GM12873 (cell line): ENCODE measurements at regions not wholly inside any gene's neighbourhood (a gene's known extent, or its start where the extent isn't known, plus 50 kb on each side); places are given as distances from the start of the nearest gene placed in this dataset.
A peak's percentile ranks its signal among the peaks of the same experiment; 100 is the strongest.

ENCODE experiments used
- TF ChIP-seq, protein P1 (sequence below): IDR thresholded peaks from 2 replicates; pipeline ENCODE4 v1.5.1; 2012; ENCODE audit warnings: low read depth, mild to moderate bottlenecking, moderate library complexity, low read length, control low read depth; ENCODE audit not compliant: insufficient read depth; ENCODE audit errors: missing control alignments

DNA sequence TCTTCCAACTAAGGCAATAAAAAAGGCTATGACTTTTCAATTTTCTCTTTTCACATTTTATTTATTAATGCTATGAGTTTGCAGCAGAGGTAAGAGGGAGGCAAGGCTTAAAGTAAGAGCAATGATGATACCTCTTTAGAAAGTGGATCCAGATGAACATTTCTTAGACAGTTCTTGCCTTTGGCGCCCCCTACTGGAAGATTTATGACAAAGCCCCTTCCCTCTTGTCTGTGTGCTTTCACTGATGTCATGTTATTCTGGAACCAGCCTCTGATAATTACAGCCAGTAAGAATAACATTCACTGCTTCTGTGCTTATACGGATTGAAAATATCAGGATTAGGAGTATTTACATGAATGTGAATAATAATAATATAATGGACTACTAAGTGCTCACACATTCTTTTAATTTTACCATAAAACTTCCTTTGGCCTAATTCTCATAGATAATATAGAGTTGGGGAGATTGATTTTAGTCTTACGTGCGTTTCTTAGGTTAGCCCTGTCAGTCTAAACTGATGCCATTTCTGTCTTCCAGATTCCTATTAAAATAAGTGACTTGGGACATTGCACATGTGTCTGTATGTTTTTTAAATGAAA lies 1929.9 kb upstream of the SEL1L start:
- TF ChIP-seq, protein P1, sequence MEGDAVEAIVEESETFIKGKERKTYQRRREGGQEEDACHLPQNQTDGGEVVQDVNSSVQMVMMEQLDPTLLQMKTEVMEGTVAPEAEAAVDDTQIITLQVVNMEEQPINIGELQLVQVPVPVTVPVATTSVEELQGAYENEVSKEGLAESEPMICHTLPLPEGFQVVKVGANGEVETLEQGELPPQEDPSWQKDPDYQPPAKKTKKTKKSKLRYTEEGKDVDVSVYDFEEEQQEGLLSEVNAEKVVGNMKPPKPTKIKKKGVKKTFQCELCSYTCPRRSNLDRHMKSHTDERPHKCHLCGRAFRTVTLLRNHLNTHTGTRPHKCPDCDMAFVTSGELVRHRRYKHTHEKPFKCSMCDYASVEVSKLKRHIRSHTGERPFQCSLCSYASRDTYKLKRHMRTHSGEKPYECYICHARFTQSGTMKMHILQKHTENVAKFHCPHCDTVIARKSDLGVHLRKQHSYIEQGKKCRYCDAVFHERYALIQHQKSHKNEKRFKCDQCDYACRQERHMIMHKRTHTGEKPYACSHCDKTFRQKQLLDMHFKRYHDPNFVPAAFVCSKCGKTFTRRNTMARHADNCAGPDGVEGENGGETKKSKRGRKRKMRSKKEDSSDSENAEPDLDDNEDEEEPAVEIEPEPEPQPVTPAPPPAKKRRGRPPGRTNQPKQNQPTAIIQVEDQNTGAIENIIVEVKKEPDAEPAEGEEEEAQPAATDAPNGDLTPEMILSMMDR = peak; percentile 62

DNA sequence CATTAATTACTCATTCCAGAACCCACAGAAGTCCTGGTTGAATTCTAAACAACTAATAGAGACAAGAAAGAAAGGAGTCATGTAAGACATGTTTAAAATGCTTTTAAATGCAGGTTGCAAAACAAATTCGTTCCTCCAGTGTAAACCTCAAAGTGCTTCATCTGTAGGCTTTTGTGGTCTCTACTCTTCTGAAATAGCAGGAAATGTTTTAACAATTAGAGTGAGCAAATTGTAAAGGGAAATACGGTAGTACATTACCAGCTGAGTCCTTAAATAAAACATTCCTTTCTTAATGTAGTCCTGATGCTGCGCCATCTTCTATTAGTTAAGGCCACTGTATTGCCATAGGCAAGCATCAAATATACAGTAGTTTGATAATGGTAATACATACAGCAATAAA lies 1934.2 kb upstream of the SEL1L start:
- TF ChIP-seq, protein P1 = no peak

DNA sequence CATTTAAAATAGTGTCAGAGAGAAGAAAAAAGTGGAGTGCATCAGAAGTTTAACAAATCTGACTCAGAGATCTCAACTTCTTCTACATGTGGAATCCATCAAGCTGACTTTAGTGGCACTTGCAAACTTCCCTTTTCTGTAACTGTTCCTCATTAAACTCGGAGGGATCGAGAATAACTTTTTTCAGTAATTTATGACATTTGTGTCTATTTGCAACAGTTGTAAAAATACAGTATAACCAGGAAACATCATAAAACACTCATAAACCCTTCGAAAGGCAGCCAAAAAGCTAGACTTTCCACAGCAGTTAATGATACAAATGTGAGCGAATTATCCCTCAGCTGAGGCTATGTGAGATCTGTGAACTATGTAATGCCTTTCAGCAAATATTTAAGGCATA lies 1936.8 kb upstream of the SEL1L start:
- TF ChIP-seq, protein P1 = no peak

DNA sequence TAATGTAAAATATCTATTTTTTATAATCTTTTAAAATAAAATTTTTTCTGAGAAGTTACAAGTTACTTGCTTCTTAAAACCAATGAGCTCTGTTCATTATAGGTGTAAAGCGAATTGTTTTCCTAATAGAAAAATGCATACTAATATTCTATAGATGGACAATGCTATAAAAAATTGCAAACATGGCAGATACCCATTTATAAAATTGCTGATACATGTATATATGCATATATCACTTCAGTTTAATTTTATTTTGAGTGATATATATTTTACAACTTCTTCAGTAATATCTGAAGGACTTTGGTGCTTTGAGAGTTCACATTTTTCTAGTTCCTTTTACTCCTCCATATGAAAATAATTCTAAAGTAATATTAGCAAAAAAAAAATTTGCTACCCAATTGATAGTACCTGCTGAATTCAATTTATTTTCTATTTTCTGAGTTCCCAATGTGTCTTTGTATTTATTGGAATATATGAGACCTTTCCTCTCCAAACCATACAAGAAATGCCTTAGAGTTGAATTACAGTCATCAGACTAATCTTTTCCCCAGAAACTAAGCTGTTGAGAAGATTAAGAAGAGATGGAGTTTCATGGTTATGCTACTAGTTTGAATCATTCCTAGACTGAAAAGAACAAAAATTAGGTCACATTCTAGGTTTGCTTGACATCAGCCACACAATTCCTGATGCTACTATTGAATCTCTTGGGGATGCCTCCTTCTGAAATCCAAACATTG lies 1937.5 kb upstream of the SEL1L start:
- TF ChIP-seq, protein P1 = no peak

DNA sequence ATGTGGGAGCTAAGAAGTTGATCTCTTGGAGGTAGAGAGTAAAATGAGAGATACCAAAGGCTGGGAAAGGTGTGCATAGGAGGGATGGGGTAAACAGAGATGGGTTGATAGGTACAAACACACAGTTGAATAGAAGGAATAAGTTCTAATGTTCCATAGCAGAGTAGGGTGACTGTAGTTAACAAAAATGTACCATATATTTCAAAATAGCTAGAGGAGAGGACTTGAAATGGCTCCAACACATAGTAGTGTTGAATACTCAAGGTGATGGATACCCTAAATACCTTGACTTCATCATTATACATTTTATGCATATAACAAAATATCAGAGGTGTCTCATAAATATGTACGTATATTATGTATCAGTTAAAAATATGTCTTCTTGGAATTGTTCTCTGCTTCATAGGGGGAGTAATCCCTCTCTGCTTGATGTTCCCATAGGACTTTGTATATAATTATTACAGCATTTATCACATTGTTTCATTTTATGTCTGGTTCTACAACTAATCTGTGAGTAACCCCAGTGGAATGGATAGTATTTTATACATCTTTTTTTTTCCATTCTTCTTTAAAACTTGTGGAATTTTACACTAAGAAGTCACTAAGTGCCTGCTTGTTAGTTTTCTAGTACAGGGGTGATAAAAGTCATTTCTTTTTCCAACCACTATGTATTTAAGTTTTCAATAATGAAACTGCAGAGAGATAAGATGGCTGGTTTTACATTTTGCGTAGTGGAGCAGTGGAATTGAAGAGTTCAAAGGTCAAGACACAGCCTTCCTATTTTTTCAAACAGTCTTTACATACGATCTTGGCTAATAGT lies 1940.0 kb upstream of the SEL1L start:
- TF ChIP-seq, protein P1 = no peak

DNA sequence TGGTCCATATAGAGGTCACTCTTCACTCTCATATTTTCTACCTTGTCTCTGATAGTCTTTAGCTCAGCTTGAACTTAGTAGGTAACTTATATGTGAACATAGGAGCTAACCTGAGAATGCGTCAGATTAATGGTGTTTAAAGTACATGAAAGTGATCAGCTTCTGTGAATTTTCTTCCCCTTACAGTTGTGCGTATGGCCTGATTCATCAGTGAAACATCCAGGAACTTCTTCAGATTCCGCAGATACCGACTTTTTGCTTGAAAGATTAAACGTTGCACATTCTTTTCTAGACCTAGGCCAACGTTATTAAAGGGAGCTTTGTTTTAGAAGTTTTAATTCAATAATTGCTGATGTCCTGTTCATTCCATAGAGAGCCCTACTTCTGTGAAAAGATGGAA lies 1945.1 kb upstream of the SEL1L start:
- TF ChIP-seq, protein P1 = no peak

DNA sequence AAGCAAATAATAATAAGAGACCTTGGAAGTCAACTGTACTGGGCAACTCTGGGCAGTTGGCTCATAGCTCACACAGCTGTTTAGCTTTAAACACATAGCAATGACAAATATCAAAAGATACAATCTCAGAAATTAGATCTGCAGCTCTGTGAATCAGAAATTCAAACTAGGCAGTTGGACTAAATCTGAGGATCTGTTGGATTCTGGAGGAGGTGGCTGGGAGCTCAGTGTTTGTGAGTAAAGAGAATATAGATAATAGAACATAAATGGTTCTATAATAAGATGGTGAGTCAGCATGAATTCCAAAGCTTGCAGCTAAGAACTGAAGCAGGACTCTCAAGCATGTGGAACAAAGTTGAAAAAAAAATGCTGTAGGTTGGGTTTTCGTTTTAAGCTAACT lies 1949.4 kb upstream of the SEL1L start:
- TF ChIP-seq, protein P1 = no peak
